BLaER1 treated with 17β-estradiol and CSF1 and Interleukin-3, amounts not matched to agents 10 nM and 100 nM (cell line): ENCODE measurements at regions not wholly inside any gene's neighbourhood (a gene's known extent, or its start where the extent isn't known, plus 50 kb on each side); places are given as distances from the start of the nearest gene placed in this dataset.
"Not testable (repeated sequence)": the region's sequence is repeated elsewhere in the genome, so short reads cannot be mapped to it uniquely, and the experiment has no call there.

ENCODE experiments used
- H3K27ac ChIP-seq, 11 experiments: shearing (Covaris generic); formaldehyde crosslinking; 2 replicates each; pipeline ENCODE4 v1.8.1; 2022
- H3K27me3 ChIP-seq, 11 experiments: shearing (Covaris generic); formaldehyde crosslinking; 2 replicates each; pipeline ENCODE4 v1.8.1; 2022
- H3K36me3 ChIP-seq, 11 experiments: shearing (Covaris generic); formaldehyde crosslinking; 2 replicates each; pipeline ENCODE4 v1.8.1; 2022
- H3K4me1 ChIP-seq, 10 experiments: shearing (Covaris generic); formaldehyde crosslinking; 2 replicates each; pipeline ENCODE4 v1.8.1; 2022
- H3K4me2 ChIP-seq, 11 experiments: shearing (Covaris generic); formaldehyde crosslinking; 2 replicates each; pipeline ENCODE4 v1.8.1; 2022
- H3K4me3 ChIP-seq, 10 experiments: shearing (Covaris generic); formaldehyde crosslinking; 2 replicates each; pipeline ENCODE4 v1.8.1; 2022
- H3K9ac ChIP-seq, 11 experiments: shearing (Covaris generic); formaldehyde crosslinking; 2 replicates each; pipeline ENCODE4 v1.8.1; 2022
- H3K9me3 ChIP-seq, 11 experiments: shearing (Covaris generic); formaldehyde crosslinking; replicated peaks in 1 of 11; 2 replicates each; pipeline ENCODE4 v1.8.1; 2022
- H4K20me1 ChIP-seq, 11 experiments: shearing (Covaris generic); formaldehyde crosslinking; 2 replicates each; pipeline ENCODE4 v1.8.1; 2022
- Cebpa-rat ChIP-seq, 11 experiments: shearing (Covaris generic); IDR thresholded peaks; 2 replicates each; pipeline ENCODE4 v1.8.1; 2022

DNA sequence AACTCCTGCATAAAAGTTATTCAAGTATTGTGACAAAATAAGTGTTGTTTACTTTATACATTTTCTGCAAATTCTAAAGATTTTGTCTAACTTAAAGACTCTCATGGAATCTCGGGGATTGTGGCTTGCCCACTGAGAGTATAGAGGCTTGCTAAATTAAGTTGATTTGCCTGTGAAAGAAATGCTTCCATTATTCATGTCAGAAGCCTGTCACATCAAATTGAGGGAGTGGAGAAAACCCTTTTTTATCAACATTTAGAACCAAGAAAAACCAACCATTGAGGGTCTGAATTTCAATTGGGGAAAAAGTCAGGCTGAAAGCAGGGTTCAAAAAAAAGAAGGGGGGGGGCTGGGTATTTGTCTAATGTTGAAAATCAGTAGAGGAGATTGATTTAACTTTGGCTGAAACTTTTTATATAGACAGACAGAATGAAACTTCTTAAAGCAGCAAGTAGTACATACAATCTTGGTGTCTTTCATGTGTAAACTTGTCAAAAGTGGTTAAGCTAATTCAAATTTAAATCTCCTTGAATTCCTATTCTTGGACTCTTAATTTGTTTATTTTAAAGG is 144.8 kb upstream of the CXorf66 start:
- Histone ChIP-seq H3K9me3 (peaks cover 0 to 8% (median 4%) of the 10 kb centered on the region in 11 experiments; a peak in 6 of 22 replicates), H3K27me3 (peaks cover 74 to 97% (median 79%) of the 10 kb centered on the region in 11 experiments), H3K4me2 (no peak overlapping the region)

DNA sequence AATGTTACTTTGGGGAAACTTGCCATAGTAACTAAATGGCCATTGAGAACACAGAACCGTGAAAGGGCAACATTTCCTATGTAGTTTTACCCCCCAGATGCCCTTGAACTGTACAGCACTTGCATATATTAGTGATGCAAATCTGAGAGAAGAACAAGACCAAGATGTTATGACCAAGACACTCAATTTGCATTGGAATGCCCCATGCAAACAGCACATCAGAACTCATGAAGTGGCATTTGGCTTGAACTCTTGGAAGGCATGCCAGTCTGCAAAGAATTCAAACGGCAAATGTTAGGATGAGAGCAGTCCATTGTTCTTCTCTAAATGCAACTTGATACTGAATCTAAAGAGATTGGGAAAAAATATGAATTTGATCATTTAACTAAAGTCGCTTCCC is 139.4 kb upstream of the CXorf66 start:
- TF ChIP-seq Cebpa-rat (IDR thresholded peaks at IDR 0.05), result no peak

More for the DNA sequence above, 144.8 kb upstream of the CXorf66 start:
- H3K4me3 ChIP-seq, result no peak overlapping the region
- no peaks in the 10 kb centered on the region for H3K4me1 ChIP-seq
- H4K20me1 ChIP-seq, result no peaks in the 10 kb centered on the region; a peak in 1 of 22 replicates
- H3K36me3 ChIP-seq, result no peaks in the 10 kb centered on the region
- H3K27ac ChIP-seq, result no peak overlapping the region
- no peak overlapping the region for H3K9ac ChIP-seq
- no peak for TF ChIP-seq Cebpa-rat (IDR thresholded peaks at IDR 0.05)

DNA sequence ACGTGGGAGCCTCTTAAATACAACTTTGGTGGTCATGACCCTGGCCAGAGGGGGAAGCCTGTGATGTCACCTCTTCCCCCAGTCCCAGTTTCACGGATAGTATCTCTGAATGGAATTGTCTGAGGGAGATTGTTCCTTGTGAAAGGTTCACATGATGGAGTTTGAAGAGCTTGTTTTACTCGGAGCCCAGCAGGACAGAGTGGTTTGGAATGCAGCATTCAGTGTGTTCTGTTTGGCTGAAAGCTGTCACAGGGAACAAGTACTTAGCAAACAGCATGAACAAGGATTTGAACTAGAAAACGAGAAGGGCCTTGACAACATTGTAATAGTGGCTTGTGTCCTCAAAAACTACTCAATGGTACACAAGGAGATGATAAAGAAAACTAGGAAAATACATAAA is 133.9 kb upstream of the CXorf66 start:
- Histone ChIP-seq H3K4me1 (no peaks in the 10 kb centered on the region), H3K4me3 (no peak overlapping the region), H3K27ac (no peak overlapping the region), H3K36me3 (no peaks in the 10 kb centered on the region), H3K9me3 (no peaks in the 10 kb centered on the region), H3K4me2 (no peak overlapping the region), H3K9ac (no peak overlapping the region), H3K27me3 (peaks cover 88 to 98% (median 95%) of the 10 kb centered on the region in 11 experiments), H4K20me1 (peaks cover 0 to 5% (median 0%) of the 10 kb centered on the region in 11 experiments; a peak in 2 of 22 replicates)
- TF ChIP-seq Cebpa-rat (IDR thresholded peaks at IDR 0.05), result no peak

More for the DNA sequence above, 139.4 kb upstream of the CXorf66 start:
- Histone ChIP-seq H3K9me3 (no peaks in the 10 kb centered on the region), H3K4me3 (no peak overlapping the region), H3K27me3 (peaks cover 96 to 100% (median 98%) of the 10 kb centered on the region in 11 experiments), H3K4me1 (no peaks in the 10 kb centered on the region), H4K20me1 (no peaks in the 10 kb centered on the region), H3K36me3 (no peaks in the 10 kb centered on the region), H3K4me2 (no peak overlapping the region), H3K27ac (no peak overlapping the region), H3K9ac (no peak overlapping the region)

DNA sequence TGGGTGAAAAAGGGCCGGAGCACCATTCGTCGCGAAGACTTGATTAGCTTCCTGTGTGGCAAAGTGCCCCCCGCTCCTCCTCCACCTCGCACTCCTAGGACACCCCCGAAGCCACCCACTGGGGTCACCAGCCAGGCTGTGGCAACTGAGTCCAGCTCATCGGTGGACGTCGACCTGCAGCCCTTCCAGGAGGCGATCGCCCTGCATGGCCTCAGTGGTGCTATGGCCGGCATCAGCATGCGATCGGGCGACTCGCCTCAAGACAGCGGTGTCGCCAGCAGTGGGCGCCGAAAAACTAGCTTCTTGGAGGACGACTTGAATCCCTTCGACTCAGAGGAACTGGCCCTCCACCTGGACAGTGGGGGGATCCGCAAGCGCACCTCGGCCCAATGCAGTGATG is 126.8 kb upstream of the CXorf66 start:
- peaks cover 12 to 22% (median 19%) of the 10 kb centered on the region in 11 experiments; a peak in 21 of 22 replicates for H3K9me3 ChIP-seq
- no peaks in the 10 kb centered on the region for H3K4me1 ChIP-seq
- no peak overlapping the region for H3K4me3 ChIP-seq
- H3K27ac ChIP-seq, result no peak overlapping the region
- no peaks in the 10 kb centered on the region for H3K36me3 ChIP-seq
- peaks cover 0 to 3% (median 0%) of the 10 kb centered on the region in 11 experiments; a peak in 2 of 22 replicates for H4K20me1 ChIP-seq
- TF ChIP-seq Cebpa-rat (IDR thresholded peaks at IDR 0.05), result no peak
- no peak overlapping the region for H3K4me2 ChIP-seq
- H3K27me3 ChIP-seq, result peaks cover 52 to 81% (median 71%) of the 10 kb centered on the region in 11 experiments
- no peak overlapping the region for H3K9ac ChIP-seq

DNA sequence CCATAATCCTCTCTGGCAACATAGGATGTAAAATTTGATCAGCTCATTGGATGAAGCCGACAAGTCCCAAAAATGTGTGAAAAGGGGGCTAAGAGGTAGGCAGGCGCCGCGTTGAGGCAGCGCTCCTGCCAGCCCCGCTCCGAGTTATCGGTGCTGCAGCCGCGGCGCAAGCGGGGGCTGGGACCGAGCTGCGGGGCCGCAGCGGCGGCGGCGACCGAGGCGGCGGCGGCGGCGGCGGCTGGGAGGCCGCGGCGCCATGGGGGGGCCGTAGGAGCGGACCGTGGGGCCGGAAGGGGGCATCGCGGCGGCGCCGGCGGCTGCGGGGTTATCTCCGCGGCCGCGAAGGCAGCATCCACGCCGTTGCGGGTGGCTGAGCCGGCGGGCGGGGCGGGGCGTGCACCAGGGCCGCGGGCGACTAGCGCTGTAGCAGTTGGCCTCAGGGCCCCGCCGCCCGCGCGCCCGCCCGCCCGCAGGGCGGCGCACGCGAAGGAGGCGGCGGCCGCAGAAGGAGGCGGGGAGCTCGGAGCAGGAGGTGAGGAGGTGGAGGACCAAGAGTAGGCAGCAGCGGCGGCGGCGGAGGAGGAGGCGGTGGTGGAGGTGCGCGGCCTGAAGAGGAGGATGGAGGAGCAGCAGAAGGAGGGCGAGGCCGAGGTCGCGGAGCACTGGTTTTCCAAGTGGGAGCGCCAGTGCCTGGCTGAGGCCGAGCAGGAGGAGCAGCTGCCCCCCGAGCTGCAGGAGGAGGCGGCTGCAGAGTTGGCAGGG is 126.0 kb upstream of the CXorf66 start:
- Histone ChIP-seq H3K9me3 (peaks cover 12 to 22% (median 19%) of the 10 kb centered on the region in 11 experiments; a peak in 21 of 22 replicates), H3K9ac (no peak overlapping the region), H4K20me1 (peaks cover 0 to 3% (median 0%) of the 10 kb centered on the region in 11 experiments; a peak in 2 of 22 replicates), H3K4me1 (no peaks in the 10 kb centered on the region), H3K27me3 (peaks cover 49 to 80% (median 71%) of the 10 kb centered on the region in 11 experiments), H3K4me2 (no peak overlapping the region), H3K36me3 (no peaks in the 10 kb centered on the region), H3K27ac (no peak overlapping the region), H3K4me3 (no peak overlapping the region)
- TF ChIP-seq Cebpa-rat (IDR thresholded peaks at IDR 0.05), result no peak

DNA sequence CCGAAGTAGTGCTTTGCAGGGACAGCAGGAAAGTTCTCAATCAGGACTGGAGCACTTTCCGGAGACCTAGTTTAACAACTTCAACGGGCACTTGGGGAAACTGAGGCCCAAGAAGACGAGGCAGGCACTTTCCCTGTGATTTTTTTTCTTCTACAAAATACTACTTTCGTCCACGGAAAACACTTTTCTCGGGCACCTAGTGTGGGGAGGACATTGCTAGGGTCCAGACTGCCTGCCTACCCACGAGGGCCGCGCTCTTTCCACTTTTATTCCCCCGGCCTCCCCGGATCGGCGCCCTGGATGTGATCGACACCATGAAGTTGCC is 125.4 kb upstream of the CXorf66 start:
- peaks cover 48 to 80% (median 71%) of the 10 kb centered on the region in 11 experiments for H3K27me3 ChIP-seq
- H3K36me3 ChIP-seq, result no peaks in the 10 kb centered on the region
- no peak overlapping the region for H3K4me3 ChIP-seq
- no peak overlapping the region for H3K9ac ChIP-seq
- H3K4me2 ChIP-seq, result no peak overlapping the region
- no peaks in the 10 kb centered on the region for H3K4me1 ChIP-seq
- H3K27ac ChIP-seq, result no peak overlapping the region
- no peak for TF ChIP-seq Cebpa-rat (IDR thresholded peaks at IDR 0.05)
- peaks cover 0 to 3% (median 0%) of the 10 kb centered on the region in 11 experiments; a peak in 2 of 22 replicates for H4K20me1 ChIP-seq
- H3K9me3 ChIP-seq, result peaks cover 12 to 22% (median 19%) of the 10 kb centered on the region in 11 experiments; a peak in 21 of 22 replicates

DNA sequence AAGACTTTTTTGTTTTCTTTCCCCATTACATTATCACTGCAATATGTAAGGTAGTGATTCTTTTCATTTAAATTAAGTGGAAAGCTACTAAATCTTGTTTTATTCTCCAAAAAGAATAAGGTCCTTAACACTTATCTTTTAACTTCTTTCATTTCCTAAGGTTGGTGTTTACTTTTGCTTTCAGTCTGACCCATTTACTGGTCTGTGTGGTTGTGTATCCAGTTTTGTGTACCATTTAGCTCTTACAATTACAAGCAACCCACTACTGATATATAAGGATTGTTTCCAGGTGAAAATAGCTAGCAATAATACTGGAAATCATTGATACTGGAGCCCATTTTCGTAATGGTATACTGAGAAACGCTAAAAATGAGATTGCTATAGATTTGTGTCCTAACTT is 123.1 kb upstream of the CXorf66 start:
- Histone ChIP-seq H3K4me1 (no peaks in the 10 kb centered on the region), H3K27me3 (peaks cover 62 to 86% (median 77%) of the 10 kb centered on the region in 11 experiments)
- TF ChIP-seq Cebpa-rat (IDR thresholded peaks at IDR 0.05), result no peak

DNA sequence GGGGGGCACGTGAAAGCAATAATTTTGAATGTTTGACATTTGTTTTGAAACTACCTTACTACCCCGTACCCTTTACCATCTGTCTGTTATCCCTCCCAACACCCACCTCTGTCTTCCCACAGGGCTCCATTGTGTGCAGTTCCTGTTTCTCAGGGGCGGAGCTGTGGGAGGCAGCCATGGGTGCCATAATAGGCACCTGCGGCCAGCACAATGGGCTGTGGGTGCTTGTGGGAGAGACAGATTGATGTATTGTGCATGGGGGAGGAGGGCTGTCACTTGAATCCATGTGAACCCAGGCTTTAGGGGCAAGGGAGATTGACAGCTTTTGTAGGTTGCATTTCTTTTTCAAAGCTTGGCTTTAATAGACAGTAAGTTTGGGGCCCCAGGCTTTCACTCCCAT is 122.6 kb upstream of the CXorf66 start:
- Histone ChIP-seq H3K27me3 (peaks cover 65 to 90% (median 81%) of the 10 kb centered on the region in 11 experiments), H3K4me1 (no peaks in the 10 kb centered on the region), H3K9ac (no peak overlapping the region), H3K9me3 (peaks cover 12 to 22% (median 19%) of the 10 kb centered on the region in 11 experiments; a peak in 21 of 22 replicates), H3K4me3 (no peak overlapping the region), H3K36me3 (no peaks in the 10 kb centered on the region), H3K27ac (no peak overlapping the region), H3K4me2 (no peak overlapping the region), H4K20me1 (peaks cover 0 to 3% (median 0%) of the 10 kb centered on the region in 11 experiments; a peak in 2 of 22 replicates)
- TF ChIP-seq Cebpa-rat (IDR thresholded peaks at IDR 0.05), result no peak

More for the DNA sequence above, 123.1 kb upstream of the CXorf66 start:
- Histone ChIP-seq H3K36me3 (no peaks in the 10 kb centered on the region), H3K27ac (no peak overlapping the region), H3K9me3 (peaks cover 12 to 22% (median 19%) of the 10 kb centered on the region in 11 experiments; a peak in 21 of 22 replicates), H3K9ac (no peak overlapping the region), H3K4me2 (no peak overlapping the region), H4K20me1 (peaks cover 0 to 3% (median 0%) of the 10 kb centered on the region in 11 experiments; a peak in 2 of 22 replicates), H3K4me3 (no peak overlapping the region)

DNA sequence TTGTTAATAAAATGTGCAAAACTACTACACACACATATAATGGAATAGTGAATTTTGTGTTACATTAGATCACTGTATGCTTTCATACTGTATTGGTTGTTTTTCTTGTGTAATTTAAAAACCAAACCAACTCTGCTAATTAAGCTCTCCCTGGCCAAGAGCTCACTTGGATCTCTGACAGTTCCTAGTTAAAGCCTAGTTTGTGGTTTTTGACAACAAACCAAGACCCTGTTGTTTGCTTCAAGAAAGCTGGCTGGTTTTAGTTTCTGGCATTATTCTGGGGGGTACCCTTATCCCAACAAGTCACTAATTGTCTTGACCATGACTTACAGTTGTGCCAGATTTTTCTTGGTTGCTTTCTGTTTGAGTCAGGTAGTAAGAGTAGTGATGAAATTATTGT is 121.4 kb upstream of the CXorf66 start:
- Histone ChIP-seq H3K36me3 (no peaks in the 10 kb centered on the region), H3K4me1 (no peaks in the 10 kb centered on the region), H3K9ac (no peak overlapping the region), H4K20me1 (peaks cover 0 to 3% (median 0%) of the 10 kb centered on the region in 11 experiments; a peak in 2 of 22 replicates), H3K4me2 (no peak overlapping the region), H3K9me3 (peaks cover 5 to 22% (median 12%) of the 10 kb centered on the region in 11 experiments; a peak in 19 of 22 replicates), H3K27me3 (peaks cover 77 to 95% (median 92%) of the 10 kb centered on the region in 11 experiments), H3K4me3 (no peak overlapping the region), H3K27ac (no peak overlapping the region)
- TF ChIP-seq Cebpa-rat (IDR thresholded peaks at IDR 0.05), result no peak

DNA sequence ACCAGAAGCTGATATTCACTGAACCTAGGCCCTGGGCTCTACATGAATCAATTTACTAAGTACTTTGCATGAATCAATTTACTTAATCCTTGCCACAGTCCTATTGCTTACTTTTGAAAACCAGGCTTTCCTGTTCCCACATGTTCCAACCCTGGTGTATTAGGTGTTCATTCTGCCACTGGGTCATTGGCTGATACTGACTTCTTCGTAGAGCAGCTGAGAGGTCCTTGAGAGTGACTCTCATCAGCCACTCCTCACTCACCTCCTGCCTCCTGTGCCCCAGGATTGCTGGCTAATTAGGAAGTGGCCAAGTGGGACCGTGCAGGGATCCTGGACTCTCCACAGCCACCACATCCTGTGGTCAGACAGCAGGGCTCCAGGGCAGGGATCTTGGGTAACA is 109.5 kb upstream of the CXorf66 start:
- H3K9me3 ChIP-seq, H3K9ac ChIP-seq, H3K27ac ChIP-seq, H3K4me1 ChIP-seq, H4K20me1 ChIP-seq, H3K4me3 ChIP-seq, H3K4me2 ChIP-seq, H3K36me3 ChIP-seq: not testable (repeated sequence)
- peaks cover 18 to 58% (median 36%) of the 10 kb centered on the region in 11 experiments; a peak in 21 of 22 replicates for H3K27me3 ChIP-seq
